Neural cell (in vitro differentiated cells): ENCODE measurements at regions not wholly inside any gene's neighbourhood (a gene's known extent, or its start where the extent isn't known, plus 50 kb on each side); places are given as distances from the start of the nearest gene placed in this dataset.

Experiments
- H2AFZ ChIP-seq: fragments of 200-600, 300-800 bp; sonication (generic), shearing (Covaris generic); 2 replicates; pipeline ENCODE4 v1.6.0; 2014; ENCODE audit warnings: low read depth, mild to moderate bottlenecking, antibody characterized with exemption, low read length, moderate library complexity
- H3F3A ChIP-seq: fragments of 200-600 bp; shearing (Covaris generic); 2 replicates; pipeline ENCODE4 v1.6.1; 2016; ENCODE audit warnings: mild to moderate bottlenecking, moderate library complexity, mixed read lengths, antibody characterized with exemption, low read length; ENCODE audit not compliant: insufficient read depth, poor library complexity, severe bottlenecking
- H3K27ac ChIP-seq: fragments of 200-600, 300-800 bp; sonication (generic), shearing (Covaris generic); 2 replicates; pipeline ENCODE4 v1.5.1; 2014; ENCODE audit warnings: mild to moderate bottlenecking, low read length, moderate library complexity
- H3K27me3 ChIP-seq: fragments of 300-800, 200-600 bp; sonication (generic), shearing (Covaris generic); 2 replicates; pipeline ENCODE4 v1.6.0; 2014; ENCODE audit warnings: mild to moderate bottlenecking, low read depth, low read length, moderate library complexity; ENCODE audit not compliant: insufficient read depth
- H3K36me3 ChIP-seq: fragments of 300-800, 200-600 bp; sonication (generic), shearing (Covaris generic); 2 replicates; pipeline ENCODE4 v1.5.1; 2014; ENCODE audit warnings: mild to moderate bottlenecking, antibody characterized with exemption, low read length, moderate library complexity; ENCODE audit not compliant: insufficient read depth
- H3K4me2 ChIP-seq: fragments of 300-800, 200-600 bp; sonication (generic), shearing (Covaris generic); 2 replicates; pipeline ENCODE4 v1.6.0; 2014; ENCODE audit warnings: mild to moderate bottlenecking, low read length
- H3K4me3 ChIP-seq: fragments of 300-800, 200-600 bp; sonication (generic), shearing (Covaris generic); 2 replicates; pipeline ENCODE4 v1.5.1; 2014; ENCODE audit warnings: mild to moderate bottlenecking, low read length, moderate library complexity
- H3K79me2 ChIP-seq: fragments of 200-600 bp; shearing (Covaris generic); replicated peaks from 2 replicates; pipeline ENCODE4 v1.6.0; 2014; ENCODE audit warnings: mild to moderate bottlenecking, low read length, moderate library complexity; ENCODE audit not compliant: insufficient read depth
- H3K9ac ChIP-seq: fragments of 300-800, 200-600 bp; sonication (generic), shearing (Covaris generic); 2 replicates; pipeline ENCODE4 v1.6.1; 2016; ENCODE audit warnings: mild to moderate bottlenecking, low read length, mixed read lengths
- H3K9me2 ChIP-seq: fragments of 200-600 bp; shearing (Covaris generic); 2 replicates; pipeline ENCODE4 v1.6.1; 2016; ENCODE audit warnings: mild to moderate bottlenecking, low read length, mixed read lengths; ENCODE audit not compliant: insufficient read depth
- H3K9me3 ChIP-seq: fragments of 200-600, 300-800 bp; sonication (generic), shearing (Covaris generic); 2 replicates; pipeline ENCODE4 v1.6.1; 2016; ENCODE audit warnings: mild to moderate bottlenecking, mixed run types, low read length, moderate library complexity, mixed read lengths
- H4K20me1 ChIP-seq: fragments of 200-600 bp; shearing (Covaris generic); 2 replicates; pipeline ENCODE4 v1.6.1; 2016; ENCODE audit warnings: mild to moderate bottlenecking, mixed run types; ENCODE audit not compliant: insufficient read depth
- CTCF ChIP-seq: fragments of 450-650 bp; IDR thresholded peaks from 2 replicates; pipeline ENCODE4 v1.5.1; 2014; ENCODE audit warnings: antibody characterized with exemption, mild to moderate bottlenecking, moderate library complexity; ENCODE audit not compliant: poor library complexity, severe bottlenecking
- EP300 ChIP-seq: fragments of 450-650 bp; conservative IDR thresholded peaks from 2 replicates; pipeline ENCODE4 v1.6.1; 2014; ENCODE audit warnings: antibody characterized with exemption, mild to moderate bottlenecking, moderate library complexity; ENCODE audit not compliant: poor library complexity, severe bottlenecking
- EZH2 ChIP-seq: fragments of 200-600, 300-800 bp; shearing (Covaris generic), sonication (generic); IDR thresholded peaks from 2 replicates; pipeline ENCODE4 v1.6.1; 2014; ENCODE audit warnings: antibody characterized with exemption, low read length, borderline replicate concordance, mild to moderate bottlenecking; ENCODE audit not compliant: insufficient read depth, poor library complexity, severe bottlenecking
- MXI1 ChIP-seq: fragments of 450-650 bp; conservative IDR thresholded peaks from 2 replicates; pipeline ENCODE4 v1.6.1; 2014; ENCODE audit warnings: antibody characterized with exemption, mild to moderate bottlenecking; ENCODE audit not compliant: poor library complexity, severe bottlenecking
- POLR2AphosphoS5 ChIP-seq: IDR thresholded peaks from 2 replicates; pipeline ENCODE4 v1.6.1; 2012
- RAD21 ChIP-seq: fragments of 450-650 bp; conservative IDR thresholded peaks from 2 replicates; pipeline ENCODE4 v1.6.1; 2014; ENCODE audit warnings: antibody characterized with exemption, mild to moderate bottlenecking, moderate library complexity
- SMC3 ChIP-seq: fragments of 450-650 bp; conservative IDR thresholded peaks from 2 replicates; pipeline ENCODE4 v1.6.1; 2014; ENCODE audit warnings: antibody characterized with exemption, mild to moderate bottlenecking, moderate library complexity; ENCODE audit not compliant: poor library complexity
- TAF1 ChIP-seq: IDR thresholded peaks from 2 replicates; pipeline ENCODE4 v1.6.1; 2012; ENCODE audit warnings: low read depth
- TF ChIP-seq, protein P1 (sequence below): IDR thresholded peaks from 2 replicates; pipeline ENCODE4 v1.6.1; 2012; ENCODE audit warnings: borderline replicate concordance

DNA sequence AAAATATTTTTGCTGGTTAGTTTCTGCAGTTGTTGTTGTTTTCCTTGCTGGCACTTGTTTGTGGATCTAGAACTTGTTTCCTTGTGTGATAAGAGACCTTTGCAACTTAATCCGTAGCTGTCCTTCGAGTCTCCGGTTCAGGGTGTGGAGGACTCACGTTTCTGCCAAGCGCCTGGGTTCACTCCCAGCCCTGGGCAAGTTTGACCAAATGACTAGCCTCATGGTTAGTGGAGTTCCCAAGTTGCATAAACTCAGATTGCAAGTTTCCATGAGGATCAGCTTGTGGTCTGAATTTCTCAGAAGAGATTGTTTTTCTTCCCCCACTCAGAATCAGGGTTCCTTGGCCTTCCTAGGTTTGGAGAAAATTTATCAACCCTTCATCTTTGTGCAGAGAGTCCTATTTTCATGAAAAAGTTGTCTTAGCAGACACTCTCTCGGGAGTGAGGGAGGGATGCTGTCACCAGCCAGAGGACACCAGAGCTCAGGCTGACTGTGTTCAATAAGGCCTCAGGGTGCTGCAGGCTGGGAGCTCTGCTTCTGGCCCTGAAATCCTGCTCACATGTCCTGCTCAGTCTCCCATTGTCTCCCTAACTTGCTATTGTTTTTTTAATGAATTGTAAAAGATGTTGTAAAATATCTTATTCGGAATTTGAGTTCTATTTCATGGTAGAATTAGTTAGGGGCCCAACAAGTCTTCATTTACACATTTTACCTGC, 377.7 kb upstream of the KLF6 start:
- Histone ChIP-seq H3K27me3 (no peaks in the 10 kb centered on the region), H3K4me3 (peak overlapping the region; percentile 2), H4K20me1 (no peaks in the 10 kb centered on the region), H3K27ac (no peak overlapping the region), H2AFZ (no peak overlapping the region), H3K9ac (no peak overlapping the region), H3K79me2 (no peaks in the 10 kb centered on the region), H3K9me3 (no peaks in the 10 kb centered on the region), H3K4me2 (no peak overlapping the region), H3F3A (no peaks in the 10 kb centered on the region), H3K9me2 (no peaks in the 10 kb centered on the region), H3K36me3 (no peaks in the 10 kb centered on the region)
- TF ChIP-seq, protein P1, sequence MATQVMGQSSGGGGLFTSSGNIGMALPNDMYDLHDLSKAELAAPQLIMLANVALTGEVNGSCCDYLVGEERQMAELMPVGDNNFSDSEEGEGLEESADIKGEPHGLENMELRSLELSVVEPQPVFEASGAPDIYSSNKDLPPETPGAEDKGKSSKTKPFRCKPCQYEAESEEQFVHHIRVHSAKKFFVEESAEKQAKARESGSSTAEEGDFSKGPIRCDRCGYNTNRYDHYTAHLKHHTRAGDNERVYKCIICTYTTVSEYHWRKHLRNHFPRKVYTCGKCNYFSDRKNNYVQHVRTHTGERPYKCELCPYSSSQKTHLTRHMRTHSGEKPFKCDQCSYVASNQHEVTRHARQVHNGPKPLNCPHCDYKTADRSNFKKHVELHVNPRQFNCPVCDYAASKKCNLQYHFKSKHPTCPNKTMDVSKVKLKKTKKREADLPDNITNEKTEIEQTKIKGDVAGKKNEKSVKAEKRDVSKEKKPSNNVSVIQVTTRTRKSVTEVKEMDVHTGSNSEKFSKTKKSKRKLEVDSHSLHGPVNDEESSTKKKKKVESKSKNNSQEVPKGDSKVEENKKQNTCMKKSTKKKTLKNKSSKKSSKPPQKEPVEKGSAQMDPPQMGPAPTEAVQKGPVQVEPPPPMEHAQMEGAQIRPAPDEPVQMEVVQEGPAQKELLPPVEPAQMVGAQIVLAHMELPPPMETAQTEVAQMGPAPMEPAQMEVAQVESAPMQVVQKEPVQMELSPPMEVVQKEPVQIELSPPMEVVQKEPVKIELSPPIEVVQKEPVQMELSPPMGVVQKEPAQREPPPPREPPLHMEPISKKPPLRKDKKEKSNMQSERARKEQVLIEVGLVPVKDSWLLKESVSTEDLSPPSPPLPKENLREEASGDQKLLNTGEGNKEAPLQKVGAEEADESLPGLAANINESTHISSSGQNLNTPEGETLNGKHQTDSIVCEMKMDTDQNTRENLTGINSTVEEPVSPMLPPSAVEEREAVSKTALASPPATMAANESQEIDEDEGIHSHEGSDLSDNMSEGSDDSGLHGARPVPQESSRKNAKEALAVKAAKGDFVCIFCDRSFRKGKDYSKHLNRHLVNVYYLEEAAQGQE = no peak
- TF ChIP-seq EZH2 (no peak), EP300 (no peak), POLR2AphosphoS5 (no peak), MXI1 (no peak), RAD21 (no peak)

- Histone ChIP-seq H3K9me2 (no peaks in the 10 kb centered on the region), H3K79me2 (no peaks in the 10 kb centered on the region), H3K9me3 (no peaks in the 10 kb centered on the region), H3K27ac (no peak overlapping the region), H2AFZ (no peak overlapping the region), H3K9ac (no peak overlapping the region), H3K27me3 (no peaks in the 10 kb centered on the region), H3K4me3 (no peak overlapping the region), H3K36me3 (no peaks in the 10 kb centered on the region), H3F3A (no peaks in the 10 kb centered on the region), H4K20me1 (no peaks in the 10 kb centered on the region), H3K4me2 (no peak overlapping the region)
- TF ChIP-seq SMC3 = no peak
- no peak for TF ChIP-seq RAD21
- TF ChIP-seq POLR2AphosphoS5 = no peak
- no peak for TF ChIP-seq CTCF
- no peak for TF ChIP-seq EP300
- TF ChIP-seq, protein P1 = no peak
- TF ChIP-seq MXI1 = no peak
- TF ChIP-seq EZH2 = no peak
- TF ChIP-seq TAF1 = no peak
Observed at GRCh38 chr10:4159173-4159572, 374.2 kb upstream of the KLF6 start.
